Natural killer cell (primary cell): ENCODE measurements at regions not wholly inside any gene's neighbourhood (a gene's known extent, or its start where the extent isn't known, plus 50 kb on each side); places are given as distances from the start of the nearest gene placed in this dataset.

Experiments used
- ATAC-seq, 3 donors: fragments of 150-1000 bp in 2 of 3; fragments of 200-7000 bp in 1 of 3; cut with Tn5 transposase; 1 replicate in 1 of 3; 2 replicates in 2 of 3; pipeline ENCODE4 v1.10.0; 2021; ENCODE audit warnings: mild to moderate bottlenecking in 2 of 3, moderate library complexity in 2 of 3
- DNase-seq, 2 donors: peaks; one replicate each; pipeline versions ENCODE4 v3.0.0 to v3.0.0-alpha.2; 2013 to 2021; ENCODE audit warnings: mixed read lengths in 1 of 2
- H3K27ac ChIP-seq: one replicate; pipeline ENCODE4 v1.5.1; 2013; ENCODE audit warnings: mild to moderate bottlenecking, low read length
- H3K27me3 ChIP-seq: one replicate; pipeline ENCODE4 v1.6.1; 2013; ENCODE audit warnings: low read length; ENCODE audit not compliant: control insufficient read depth, insufficient read depth
- H3K36me3 ChIP-seq: one replicate; pipeline ENCODE4 v1.6.1; 2013; ENCODE audit warnings: low read length; ENCODE audit not compliant: control insufficient read depth, insufficient read depth
- H3K4me1 ChIP-seq: one replicate; pipeline ENCODE4 v1.6.1; 2013; ENCODE audit warnings: low read length; ENCODE audit not compliant: control insufficient read depth, insufficient read depth
- H3K4me3 ChIP-seq: one replicate; pipeline ENCODE4 v1.5.1; 2013; ENCODE audit warnings: low read length
- H3K9me3 ChIP-seq: one replicate; pipeline ENCODE4 v1.6.1; 2013; ENCODE audit warnings: low read length; ENCODE audit not compliant: control insufficient read depth, insufficient read depth
- H3K27ac Mint-ChIP-seq, 2 donors: one replicate each; pipeline ENCODE4 v1.8.0; 2022; ENCODE audit warnings: mild to moderate bottlenecking in 2 of 2, mixed read lengths in 2 of 2, moderate library complexity in 1 of 2
- H3K27me3 Mint-ChIP-seq, 2 donors: one replicate each; pipeline ENCODE4 v1.8.0; 2022; ENCODE audit warnings: low read depth in 2 of 2, mixed read lengths in 2 of 2
- H3K36me3 Mint-ChIP-seq: one replicate; pipeline ENCODE4 v1.8.0; 2022; ENCODE audit warnings: mixed read lengths
- H3K4me1 Mint-ChIP-seq, 2 donors: one replicate each; pipeline ENCODE4 v1.8.0; 2022; ENCODE audit warnings: mixed read lengths in 2 of 2
- H3K4me3 Mint-ChIP-seq: one replicate; pipeline ENCODE4 v1.8.0; 2022; ENCODE audit warnings: mild to moderate bottlenecking, moderate library complexity, mixed read lengths
- H3K9me3 Mint-ChIP-seq, 2 donors: one replicate each; pipeline ENCODE4 v1.8.0; 2022; ENCODE audit warnings: mixed read lengths in 2 of 2
- WGBS: methylation state at CpG from one replicate; pipeline ENCODE4 v1.1.7; 2013; ENCODE audit warnings: missing lambda C conversion rate; ENCODE audit not compliant: insufficient coverage; 5-methylcytosine and 5-hydroxymethylcytosine counted together
- intact Hi-C: fragments of 100-400 bp; cut with micrococcal nuclease; formaldehyde crosslinking; loops from one replicate; pipeline ENCODE4 v1.14.2; 2022
- TF ChIP-seq, protein P1 (sequence below): fragments of 200-600 bp; IDR thresholded peaks from one replicate; pipeline ENCODE4 v1.8.0; 2022; ENCODE audit warnings: antibody characterized with exemption

DNA sequence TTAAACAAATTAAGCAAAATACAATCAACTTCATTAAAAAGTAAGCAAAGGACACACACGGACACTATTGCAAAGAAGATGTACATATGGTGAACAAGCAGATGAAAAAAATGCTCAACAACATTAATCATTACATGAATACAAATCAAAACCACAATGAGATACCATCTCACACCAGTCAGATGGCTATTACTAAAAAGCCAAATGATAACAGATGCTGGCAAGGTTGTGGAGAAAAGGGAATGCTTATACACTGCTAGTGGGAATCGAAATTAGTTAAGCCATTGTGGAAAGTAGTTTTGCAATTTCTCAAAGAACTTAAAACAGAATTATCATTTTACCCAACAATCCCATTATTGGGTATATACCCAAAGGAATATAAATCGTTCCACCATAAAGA is 636.2 kb upstream of the ST8SIA4 start:
- no peak overlapping the region for H3K4me3 ChIP-seq
- Mint-ChIP-seq H3K27me3 (no peaks in the 10 kb centered on the region), H3K27ac (no peak overlapping the region), H3K36me3 (no peaks in the 10 kb centered on the region), H3K9me3 (peaks cover 12 to 13% of the 10 kb centered on the region in 2 donors), H3K4me1 (no peaks in the 10 kb centered on the region), H3K4me3 (no peak overlapping the region)
- H3K9me3 ChIP-seq, result no peaks in the 10 kb centered on the region
- no peak for DNase-seq
- no peak overlapping the region for H3K27ac ChIP-seq
- no peaks in the 10 kb centered on the region for H3K4me1 ChIP-seq
- TF ChIP-seq, protein P1, sequence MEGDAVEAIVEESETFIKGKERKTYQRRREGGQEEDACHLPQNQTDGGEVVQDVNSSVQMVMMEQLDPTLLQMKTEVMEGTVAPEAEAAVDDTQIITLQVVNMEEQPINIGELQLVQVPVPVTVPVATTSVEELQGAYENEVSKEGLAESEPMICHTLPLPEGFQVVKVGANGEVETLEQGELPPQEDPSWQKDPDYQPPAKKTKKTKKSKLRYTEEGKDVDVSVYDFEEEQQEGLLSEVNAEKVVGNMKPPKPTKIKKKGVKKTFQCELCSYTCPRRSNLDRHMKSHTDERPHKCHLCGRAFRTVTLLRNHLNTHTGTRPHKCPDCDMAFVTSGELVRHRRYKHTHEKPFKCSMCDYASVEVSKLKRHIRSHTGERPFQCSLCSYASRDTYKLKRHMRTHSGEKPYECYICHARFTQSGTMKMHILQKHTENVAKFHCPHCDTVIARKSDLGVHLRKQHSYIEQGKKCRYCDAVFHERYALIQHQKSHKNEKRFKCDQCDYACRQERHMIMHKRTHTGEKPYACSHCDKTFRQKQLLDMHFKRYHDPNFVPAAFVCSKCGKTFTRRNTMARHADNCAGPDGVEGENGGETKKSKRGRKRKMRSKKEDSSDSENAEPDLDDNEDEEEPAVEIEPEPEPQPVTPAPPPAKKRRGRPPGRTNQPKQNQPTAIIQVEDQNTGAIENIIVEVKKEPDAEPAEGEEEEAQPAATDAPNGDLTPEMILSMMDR, result no peak
- WGBS, result 100% methylated on average over 1 of the region's 3 CpGs
- no peak for ATAC-seq
- intact Hi-C loops, result no loop called here
- no peaks in the 10 kb centered on the region for H3K36me3 ChIP-seq
- no peaks in the 10 kb centered on the region for H3K27me3 ChIP-seq

DNA sequence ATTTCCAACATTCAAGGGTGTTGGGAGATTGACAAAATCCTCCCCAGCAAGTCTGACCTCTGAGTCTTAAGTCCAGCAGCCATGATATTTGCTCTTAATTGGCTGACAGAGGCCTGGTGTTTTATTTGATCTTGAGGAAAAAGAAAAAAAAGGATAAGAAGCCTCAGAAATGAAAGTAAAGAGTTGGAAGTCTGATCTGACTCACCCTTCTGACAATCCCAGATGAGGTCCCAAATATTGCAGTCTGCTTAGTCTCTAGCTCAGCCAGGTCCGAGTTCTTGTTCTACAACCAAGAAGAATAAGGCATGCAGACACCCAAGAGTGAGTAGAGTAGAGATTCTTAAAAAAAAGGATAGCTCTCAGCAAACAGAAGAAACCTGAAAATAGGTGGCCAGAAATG is 632.5 kb upstream of the ST8SIA4 start:
- Mint-ChIP-seq H3K9me3 (peaks cover 14% of the 10 kb centered on the region in 2 donors), H3K36me3 (no peaks in the 10 kb centered on the region), H3K4me3 (no peak overlapping the region), H3K27me3 (no peaks in the 10 kb centered on the region), H3K27ac (no peak overlapping the region), H3K4me1 (no peaks in the 10 kb centered on the region)
- TF ChIP-seq, protein P1, result no peak
- no peaks in the 10 kb centered on the region for H3K27me3 ChIP-seq
- H3K4me3 ChIP-seq, result no peak overlapping the region
- no peaks in the 10 kb centered on the region for H3K4me1 ChIP-seq
- intact Hi-C loops, result no loop called here
- DNase-seq (no peak), ATAC-seq (no peak)
- no peaks in the 10 kb centered on the region for H3K9me3 ChIP-seq
- no peaks in the 10 kb centered on the region for H3K36me3 ChIP-seq
- no peak overlapping the region for H3K27ac ChIP-seq
- WGBS, result 67% methylated on average over 1 of the region's 1 CpG

DNA sequence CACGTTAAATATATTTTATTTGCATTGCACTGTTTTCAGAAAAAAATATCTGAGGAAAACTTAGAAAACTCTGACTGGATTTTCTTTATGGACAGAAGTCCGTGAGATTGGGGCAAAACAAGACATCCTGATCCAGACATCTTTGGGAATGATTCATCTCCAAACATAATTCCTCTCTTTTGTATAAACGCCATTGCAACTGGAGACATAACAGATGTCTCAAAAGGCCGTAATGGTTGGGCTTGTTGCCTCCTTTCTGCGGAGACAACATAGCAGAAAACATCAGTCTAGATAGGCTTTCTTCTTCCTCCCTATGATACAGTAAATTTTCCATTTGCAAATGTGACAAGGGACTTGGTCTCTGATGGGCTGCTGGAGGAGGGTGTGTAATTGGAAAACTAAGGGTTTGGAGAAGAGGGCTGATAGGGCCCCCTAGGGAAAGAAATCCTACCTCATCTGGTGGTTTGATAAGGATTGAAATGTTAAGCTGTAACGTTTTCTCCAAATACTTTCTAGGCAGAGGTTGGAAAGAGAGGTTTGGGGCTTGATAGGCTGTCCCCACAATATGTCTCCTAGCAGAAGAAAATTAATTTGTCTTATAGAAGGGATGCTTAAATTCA is 631.5 kb upstream of the ST8SIA4 start:
- Mint-ChIP-seq H3K9me3 (peaks cover 13 to 17% of the 10 kb centered on the region in 2 donors), H3K4me3 (no peak overlapping the region), H3K27me3 (no peaks in the 10 kb centered on the region), H3K4me1 (no peaks in the 10 kb centered on the region), H3K27ac (no peak overlapping the region), H3K36me3 (peaks cover 5% of the 10 kb centered on the region)
- no peaks in the 10 kb centered on the region for H3K27me3 ChIP-seq
- DNase-seq (no peak), ATAC-seq (no peak)
- H3K4me1 ChIP-seq, result no peaks in the 10 kb centered on the region
- no peaks in the 10 kb centered on the region for H3K36me3 ChIP-seq
- WGBS, result 74% methylated on average over 4 of the region's 6 CpGs
- H3K27ac ChIP-seq, result no peak overlapping the region
- no peak overlapping the region for H3K4me3 ChIP-seq
- H3K9me3 ChIP-seq, result no peaks in the 10 kb centered on the region
- intact Hi-C loops, result no loop called here
- TF ChIP-seq, protein P1, result no peak

DNA sequence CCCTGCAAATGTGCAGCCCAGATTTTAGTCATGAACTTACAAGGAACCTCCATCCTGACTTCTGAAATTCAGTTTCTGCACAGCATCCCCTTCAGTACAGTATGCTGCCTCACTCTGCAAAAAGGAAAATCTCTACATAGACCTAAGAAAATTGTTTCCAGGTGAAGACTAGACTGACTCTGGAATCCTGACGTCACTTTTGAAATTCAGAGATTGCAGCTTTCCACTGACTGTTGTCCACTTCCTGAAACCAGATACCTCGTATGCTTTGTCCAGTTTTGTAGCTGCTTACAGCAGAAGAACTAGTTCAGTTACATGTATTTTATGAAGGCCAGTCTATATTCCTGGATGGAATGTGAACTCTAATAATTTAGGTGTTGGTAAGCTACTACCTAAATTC is 629.3 kb upstream of the ST8SIA4 start:
- Histone ChIP-seq H3K4me1 (no peaks in the 10 kb centered on the region), H3K27ac (no peak overlapping the region), H3K9me3 (peaks cover 3% of the 10 kb centered on the region), H3K36me3 (no peaks in the 10 kb centered on the region), H3K27me3 (no peaks in the 10 kb centered on the region), H3K4me3 (no peak overlapping the region)
- WGBS, result 41% methylated on average over 2 of the region's 2 CpGs
- ATAC-seq, result no peak
- Mint-ChIP-seq H3K27ac (no peak overlapping the region), H3K36me3 (peaks cover 5% of the 10 kb centered on the region), H3K4me3 (no peak overlapping the region), H3K27me3 (no peaks in the 10 kb centered on the region), H3K4me1 (no peaks in the 10 kb centered on the region), H3K9me3 (peaks cover 14 to 20% of the 10 kb centered on the region in 2 donors)
- TF ChIP-seq, protein P1, result no peak
- DNase-seq, result no peak
- intact Hi-C loops, result no loop called here
